Panc1 (cell line): ENCODE measurements at regions not wholly inside any gene's neighbourhood (a gene's known extent, or its start where the extent isn't known, plus 50 kb on each side); places are given as distances from the start of the nearest gene placed in this dataset.

Experiments used
- ATAC-seq: fragments of 200-7000 bp; cut with Tn5 transposase; 2 replicates; pipeline ENCODE4 v1.9.1; 2020; ENCODE audit warnings: mild to moderate bottlenecking, moderate library complexity
- BruUV-seq: library from RNA; stranded (reverse); fragments of 400-500 nt; replicated peaks from 2 replicates; lab custom pipeline; 2021; lab: Mats Ljungman, UMichigan
- CTCF ChIA-PET: fragments of 300-600 bp; sonication (Branson Sonifier 250); formaldehyde crosslinking; loops from one replicate; lab custom pipeline; 2022; ENCODE audit warnings: antibody characterized with exemption; lab: Charles Lee
- POLR2A ChIA-PET: fragments of 300-600 bp; sonication (Branson Sonifier 250); formaldehyde crosslinking; loops from one replicate; lab custom pipeline; 2022; ENCODE audit warnings: antibody characterized with exemption; lab: Charles Lee
- DNase-seq: peaks from one replicate; pipeline ENCODE4 v3.0.0-alpha.2; 2010; ENCODE audit warnings: low read depth, low spot score
- H3K27ac ChIP-seq: 2 replicates; pipeline ENCODE4 v1.5.1; 2011; ENCODE audit warnings: mild to moderate bottlenecking, low read length, inconsistent platforms
- H3K27me3 ChIP-seq: fragments of 200-500 bp; sonication (Bioruptor generic); 2 replicates; pipeline ENCODE4 v1.6.0; 2014; ENCODE audit warnings: low read length, inconsistent platforms; ENCODE audit not compliant: control insufficient read depth, insufficient read depth
- H3K36me3 ChIP-seq: fragments of 200-500 bp; sonication (Bioruptor generic); 2 replicates; pipeline ENCODE4 v1.5.1; 2014; ENCODE audit warnings: inconsistent platforms, mild to moderate bottlenecking, low read length, moderate library complexity; ENCODE audit not compliant: control insufficient read depth, insufficient read depth
- H3K4me1 ChIP-seq: 2 replicates; pipeline ENCODE4 v1.5.1; 2011; ENCODE audit warnings: inconsistent platforms, mild to moderate bottlenecking, low read length, moderate library complexity; ENCODE audit not compliant: control insufficient read depth, insufficient read depth
- H3K4me3 ChIP-seq, 2 experiments: 2 replicates each; pipeline ENCODE4 v1.5.1; 2011 to 2012; ENCODE audit warnings: low read depth in 2 of 2, low read length in 2 of 2, mild to moderate bottlenecking in 2 of 2, inconsistent platforms in 1 of 2, moderate library complexity in 1 of 2
- H3K9me3 ChIP-seq: fragments of 200-500 bp; sonication (Bioruptor generic); 2 replicates; pipeline ENCODE4 v1.5.1; 2014; ENCODE audit warnings: low read depth, mild to moderate bottlenecking, inconsistent platforms, low read length, moderate library complexity; ENCODE audit not compliant: control insufficient read depth, insufficient read depth
- POLR2AphosphoS5 ChIP-seq: IDR thresholded peaks from 2 replicates; pipeline ENCODE4 v1.6.1; 2012; ENCODE audit warnings: mild to moderate bottlenecking, low read depth, low read length, moderate library complexity
- REST ChIP-seq, 2 experiments: IDR thresholded peaks; 2 replicates each; pipeline ENCODE4 v1.6.1; 2011 to 2012; ENCODE audit warnings: low read depth in 2 of 2, control low read depth in 1 of 2, low read length in 1 of 2, mild to moderate bottlenecking in 1 of 2, moderate library complexity in 1 of 2; ENCODE audit not compliant: insufficient read depth in 1 of 2
- SIN3A ChIP-seq: IDR thresholded peaks from 2 replicates; pipeline ENCODE4 v1.6.1; 2012; ENCODE audit warnings: low read depth, mild to moderate bottlenecking, low read length, moderate library complexity, borderline replicate concordance; ENCODE audit not compliant: insufficient read depth
- TCF7L2 ChIP-seq: IDR thresholded peaks from 2 replicates; pipeline ENCODE4 v1.6.1; 2011; ENCODE audit warnings: mild to moderate bottlenecking, low read depth, low read length, inconsistent platforms
- in situ Hi-C: cut with HindIII; loops from 2 replicates; pipeline ENCODE4 v1.10.0; 2016; ENCODE audit warnings: low sequenced_read_pairs, low pct_unique_long_range_greater_than_20kb
- intact Hi-C: fragments of 100-400 bp; cut with micrococcal nuclease; formaldehyde crosslinking; loops from one replicate; pipeline ENCODE4 v1.10.0; 2022; ENCODE audit not compliant: unreplicated experiment
- TF ChIP-seq, protein P1 (sequence below): fragments of 450-650 bp; IDR thresholded peaks from 2 replicates; pipeline ENCODE4 v1.5.1; 2017; ENCODE audit warnings: mild to moderate bottlenecking

- ChIA-PET POLR2A (no interaction called here), CTCF (no interaction called here)
- in situ Hi-C loops (no loop called here), intact Hi-C loops (no loop called here)
- no peak for ATAC-seq
- Histone ChIP-seq H3K4me1 (no peaks in the 10 kb centered on the region), H3K9me3 (no peaks in the 10 kb centered on the region), H3K27me3 (no peaks in the 10 kb centered on the region), H3K36me3 (no peaks in the 10 kb centered on the region), H3K4me3 (no peak overlapping the region), H3K27ac (no peak overlapping the region)
- no TSS peak for BruUV-seq
- no peak for DNase-seq
- no peak for TF ChIP-seq POLR2AphosphoS5
- TF ChIP-seq TCF7L2 = no peak
- no peak for TF ChIP-seq REST (IDR thresholded peaks at IDR 0.05; ENCODE audit: insufficient read depth in 1 of 2, low read depth in 2 of 2, low read length in 1 of 2)
Measured at GRCh38 chr16:52748741-52749140, 201.8 kb upstream of the TOX3 start.

DNA sequence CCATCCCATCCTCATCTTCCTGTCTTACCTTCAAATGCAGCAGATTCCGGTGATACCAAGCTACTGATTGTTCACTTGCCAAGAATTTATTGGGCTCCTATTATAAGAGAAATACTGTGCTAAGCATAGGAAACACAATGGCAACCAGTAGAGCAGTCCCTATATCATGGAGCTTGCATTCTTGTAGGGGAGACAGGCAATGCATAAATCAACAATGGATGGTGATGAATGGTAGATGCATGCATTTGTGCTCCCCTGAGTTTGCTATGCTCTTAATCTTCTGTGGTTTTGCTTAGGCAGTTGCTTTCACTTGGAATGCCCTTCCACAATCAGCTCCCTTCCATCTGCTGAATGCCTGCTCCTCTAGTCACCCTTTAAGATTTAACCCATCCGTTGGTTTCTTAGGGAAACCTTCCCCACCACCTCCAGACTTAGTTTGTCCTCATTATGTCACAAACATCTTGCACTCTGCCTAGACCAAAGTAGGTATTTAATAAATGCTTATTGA lies 200.2 kb upstream of the TOX3 start:
- CTCF ChIA-PET = no interaction called here
- BruUV-seq = no TSS peak
- no peak for DNase-seq

More for the DNA sequence above, 200.2 kb upstream of the TOX3 start:
- TF ChIP-seq, protein P1, sequence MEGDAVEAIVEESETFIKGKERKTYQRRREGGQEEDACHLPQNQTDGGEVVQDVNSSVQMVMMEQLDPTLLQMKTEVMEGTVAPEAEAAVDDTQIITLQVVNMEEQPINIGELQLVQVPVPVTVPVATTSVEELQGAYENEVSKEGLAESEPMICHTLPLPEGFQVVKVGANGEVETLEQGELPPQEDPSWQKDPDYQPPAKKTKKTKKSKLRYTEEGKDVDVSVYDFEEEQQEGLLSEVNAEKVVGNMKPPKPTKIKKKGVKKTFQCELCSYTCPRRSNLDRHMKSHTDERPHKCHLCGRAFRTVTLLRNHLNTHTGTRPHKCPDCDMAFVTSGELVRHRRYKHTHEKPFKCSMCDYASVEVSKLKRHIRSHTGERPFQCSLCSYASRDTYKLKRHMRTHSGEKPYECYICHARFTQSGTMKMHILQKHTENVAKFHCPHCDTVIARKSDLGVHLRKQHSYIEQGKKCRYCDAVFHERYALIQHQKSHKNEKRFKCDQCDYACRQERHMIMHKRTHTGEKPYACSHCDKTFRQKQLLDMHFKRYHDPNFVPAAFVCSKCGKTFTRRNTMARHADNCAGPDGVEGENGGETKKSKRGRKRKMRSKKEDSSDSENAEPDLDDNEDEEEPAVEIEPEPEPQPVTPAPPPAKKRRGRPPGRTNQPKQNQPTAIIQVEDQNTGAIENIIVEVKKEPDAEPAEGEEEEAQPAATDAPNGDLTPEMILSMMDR = no peak
- TF ChIP-seq SIN3A = no peak
- no peak for TF ChIP-seq POLR2AphosphoS5
- TF ChIP-seq TCF7L2 = no peak
- TF ChIP-seq REST (IDR thresholded peaks at IDR 0.05; ENCODE audit: insufficient read depth in 1 of 2, low read depth in 2 of 2, low read length in 1 of 2) = no peak
- no peak for ATAC-seq
- Histone ChIP-seq H3K27me3 (no peaks in the 10 kb centered on the region), H3K27ac (no peak overlapping the region), H3K4me3 (no peak overlapping the region), H3K36me3 (no peaks in the 10 kb centered on the region), H3K9me3 (no peaks in the 10 kb centered on the region), H3K4me1 (no peaks in the 10 kb centered on the region)
- intact Hi-C loops = no loop called here
- POLR2A ChIA-PET = no interaction called here
- in situ Hi-C loops = no loop called here
